A549 (cell line): ENCODE measurements at regions not wholly inside any gene's neighbourhood (a gene's known extent, or its start where the extent isn't known, plus 50 kb on each side); places are given as distances from the start of the nearest gene placed in this dataset.

Experiments
- EP300 ChIP-seq, 2 experiments: fragments of >200 bp; sonication (Bioruptor Twin); formaldehyde crosslinking; IDR thresholded peaks; 2 replicates in 1 of 2; 3 replicates in 1 of 2; pipeline ENCODE4 v1.6.1; 2016 to 2017
- FOSB ChIP-seq: fragments of 250-450 bp; sonication (Bioruptor Pico); IDR thresholded peaks from 2 replicates; pipeline ENCODE4 v1.5.0; 2020; ENCODE audit warnings: mild to moderate bottlenecking, moderate library complexity
- KDM1A ChIP-seq: fragments of 200-600 bp; sonication (generic); IDR thresholded peaks from 2 replicates; pipeline ENCODE4 v1.6.1; 2016; ENCODE audit warnings: low read depth, mild to moderate bottlenecking
- MAFK ChIP-seq: fragments of 450-650 bp; IDR thresholded peaks from 2 replicates; pipeline ENCODE4 v1.6.1; 2014; ENCODE audit not compliant: partially characterized antibody
- POLR2A ChIP-seq: IDR thresholded peaks from 2 replicates; pipeline ENCODE4 v1.6.1; 2012; ENCODE audit warnings: mild to moderate bottlenecking, low read length
- RCOR1 ChIP-seq: fragments of 150-350 bp; IDR thresholded peaks from 2 replicates; pipeline ENCODE4 v1.6.1; 2014; ENCODE audit warnings: antibody characterized with exemption, low read length, low read depth
- ZNF302 ChIP-seq: fragments of 250-450 bp; sonication (Bioruptor Pico); IDR thresholded peaks from 2 replicates; pipeline ENCODE4 v1.9.0; 2021; ENCODE audit warnings: inconsistent platforms, mild to moderate bottlenecking, moderate library complexity
- TF ChIP-seq, protein P1 (sequence below): fragments of >200 bp; sonication (Bioruptor Twin); formaldehyde crosslinking; IDR thresholded peaks from 3 replicates; pipeline ENCODE4 v1.5.1; 2016
- TF ChIP-seq, protein P2 (sequence below): fragments of 200-600 bp; sonication (generic); IDR thresholded peaks from 2 replicates; pipeline ENCODE4 v1.6.1; 2016; ENCODE audit warnings: antibody characterized with exemption, mild to moderate bottlenecking, moderate library complexity
- TF ChIP-seq, protein P3 (sequence below): fragments of 450-650 bp; IDR thresholded peaks from 2 replicates; pipeline ENCODE4 v1.6.1; 2014; ENCODE audit warnings: antibody characterized with exemption

DNA sequence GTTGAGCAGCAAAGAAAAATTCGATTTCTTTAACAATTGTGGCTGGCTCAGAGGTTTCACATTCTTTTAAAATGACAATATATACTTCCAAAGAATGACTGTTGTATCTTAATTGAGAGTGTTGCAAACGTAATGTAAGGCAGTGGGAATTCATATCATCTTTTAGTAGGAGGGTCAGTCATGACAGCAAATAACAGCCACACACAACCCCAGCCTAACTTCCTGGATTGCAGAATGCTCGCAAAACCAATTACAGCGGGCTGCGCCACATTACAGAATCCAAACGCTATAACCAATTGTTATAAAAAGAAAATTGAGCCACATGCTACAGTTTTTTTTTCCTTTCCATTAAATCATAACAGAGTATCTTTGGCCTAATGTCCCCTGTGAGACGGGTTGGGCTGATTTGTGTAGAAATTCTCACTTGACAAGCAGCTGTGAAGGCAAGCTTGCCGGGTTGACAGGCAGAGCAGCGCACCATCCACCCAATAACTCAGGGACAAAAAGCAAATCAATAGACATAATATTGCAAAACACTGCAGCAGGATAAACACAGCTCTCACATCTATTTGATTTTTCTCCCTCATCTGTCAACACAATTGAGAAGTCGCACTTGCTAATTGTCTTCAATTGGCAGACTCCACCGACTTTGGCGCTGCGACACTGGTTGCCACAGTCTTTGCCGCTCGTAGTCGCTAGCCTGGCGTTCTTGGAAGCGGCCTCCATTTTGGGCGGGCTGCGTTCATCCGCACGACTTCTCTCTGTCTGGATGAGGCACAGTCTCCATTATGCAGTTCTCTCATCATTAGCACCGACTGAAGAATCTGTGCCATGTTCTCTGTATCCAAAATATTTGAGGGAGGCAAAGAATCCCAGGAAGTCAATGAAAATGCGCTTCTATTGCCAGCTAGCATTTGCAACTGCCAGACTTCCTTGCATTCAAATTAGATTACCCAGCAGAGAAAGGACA lies 95.0 kb upstream of the CCDC68 start:
- no peak for TF ChIP-seq POLR2A
- TF ChIP-seq, protein P1, sequence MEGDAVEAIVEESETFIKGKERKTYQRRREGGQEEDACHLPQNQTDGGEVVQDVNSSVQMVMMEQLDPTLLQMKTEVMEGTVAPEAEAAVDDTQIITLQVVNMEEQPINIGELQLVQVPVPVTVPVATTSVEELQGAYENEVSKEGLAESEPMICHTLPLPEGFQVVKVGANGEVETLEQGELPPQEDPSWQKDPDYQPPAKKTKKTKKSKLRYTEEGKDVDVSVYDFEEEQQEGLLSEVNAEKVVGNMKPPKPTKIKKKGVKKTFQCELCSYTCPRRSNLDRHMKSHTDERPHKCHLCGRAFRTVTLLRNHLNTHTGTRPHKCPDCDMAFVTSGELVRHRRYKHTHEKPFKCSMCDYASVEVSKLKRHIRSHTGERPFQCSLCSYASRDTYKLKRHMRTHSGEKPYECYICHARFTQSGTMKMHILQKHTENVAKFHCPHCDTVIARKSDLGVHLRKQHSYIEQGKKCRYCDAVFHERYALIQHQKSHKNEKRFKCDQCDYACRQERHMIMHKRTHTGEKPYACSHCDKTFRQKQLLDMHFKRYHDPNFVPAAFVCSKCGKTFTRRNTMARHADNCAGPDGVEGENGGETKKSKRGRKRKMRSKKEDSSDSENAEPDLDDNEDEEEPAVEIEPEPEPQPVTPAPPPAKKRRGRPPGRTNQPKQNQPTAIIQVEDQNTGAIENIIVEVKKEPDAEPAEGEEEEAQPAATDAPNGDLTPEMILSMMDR = no peak
- TF ChIP-seq RCOR1 = no peak
- TF ChIP-seq, protein P2, sequence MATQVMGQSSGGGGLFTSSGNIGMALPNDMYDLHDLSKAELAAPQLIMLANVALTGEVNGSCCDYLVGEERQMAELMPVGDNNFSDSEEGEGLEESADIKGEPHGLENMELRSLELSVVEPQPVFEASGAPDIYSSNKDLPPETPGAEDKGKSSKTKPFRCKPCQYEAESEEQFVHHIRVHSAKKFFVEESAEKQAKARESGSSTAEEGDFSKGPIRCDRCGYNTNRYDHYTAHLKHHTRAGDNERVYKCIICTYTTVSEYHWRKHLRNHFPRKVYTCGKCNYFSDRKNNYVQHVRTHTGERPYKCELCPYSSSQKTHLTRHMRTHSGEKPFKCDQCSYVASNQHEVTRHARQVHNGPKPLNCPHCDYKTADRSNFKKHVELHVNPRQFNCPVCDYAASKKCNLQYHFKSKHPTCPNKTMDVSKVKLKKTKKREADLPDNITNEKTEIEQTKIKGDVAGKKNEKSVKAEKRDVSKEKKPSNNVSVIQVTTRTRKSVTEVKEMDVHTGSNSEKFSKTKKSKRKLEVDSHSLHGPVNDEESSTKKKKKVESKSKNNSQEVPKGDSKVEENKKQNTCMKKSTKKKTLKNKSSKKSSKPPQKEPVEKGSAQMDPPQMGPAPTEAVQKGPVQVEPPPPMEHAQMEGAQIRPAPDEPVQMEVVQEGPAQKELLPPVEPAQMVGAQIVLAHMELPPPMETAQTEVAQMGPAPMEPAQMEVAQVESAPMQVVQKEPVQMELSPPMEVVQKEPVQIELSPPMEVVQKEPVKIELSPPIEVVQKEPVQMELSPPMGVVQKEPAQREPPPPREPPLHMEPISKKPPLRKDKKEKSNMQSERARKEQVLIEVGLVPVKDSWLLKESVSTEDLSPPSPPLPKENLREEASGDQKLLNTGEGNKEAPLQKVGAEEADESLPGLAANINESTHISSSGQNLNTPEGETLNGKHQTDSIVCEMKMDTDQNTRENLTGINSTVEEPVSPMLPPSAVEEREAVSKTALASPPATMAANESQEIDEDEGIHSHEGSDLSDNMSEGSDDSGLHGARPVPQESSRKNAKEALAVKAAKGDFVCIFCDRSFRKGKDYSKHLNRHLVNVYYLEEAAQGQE = no peak
- no peak for TF ChIP-seq ZNF302 (CRISPR knock-in tag)
- TF ChIP-seq FOSB = no peak
- TF ChIP-seq MAFK = no peak
- no peak for TF ChIP-seq EP300 (IDR thresholded peaks at IDR 0.05)
- no peak for TF ChIP-seq KDM1A
- TF ChIP-seq, protein P3, sequence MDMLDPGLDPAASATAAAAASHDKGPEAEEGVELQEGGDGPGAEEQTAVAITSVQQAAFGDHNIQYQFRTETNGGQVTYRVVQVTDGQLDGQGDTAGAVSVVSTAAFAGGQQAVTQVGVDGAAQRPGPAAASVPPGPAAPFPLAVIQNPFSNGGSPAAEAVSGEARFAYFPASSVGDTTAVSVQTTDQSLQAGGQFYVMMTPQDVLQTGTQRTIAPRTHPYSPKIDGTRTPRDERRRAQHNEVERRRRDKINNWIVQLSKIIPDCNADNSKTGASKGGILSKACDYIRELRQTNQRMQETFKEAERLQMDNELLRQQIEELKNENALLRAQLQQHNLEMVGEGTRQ = no peak
